GM12878 (cell line): ENCODE measurements at regions not wholly inside any gene's neighbourhood (a gene's known extent, or its start where the extent isn't known, plus 50 kb on each side); places are given as distances from the start of the nearest gene placed in this dataset.

ENCODE experiments used
- ATAC-seq: fragments of 200-7000 bp; cut with Tn5 transposase; 3 replicates; pipeline ENCODE4 v1.9.1; 2020; ENCODE audit warnings: mild to moderate bottlenecking, moderate library complexity
- BruUV-seq: library from RNA; stranded (reverse); fragments of 400-500 nt; replicated peaks from 2 replicates; lab custom pipeline; 2021; lab: Mats Ljungman, UMichigan
- CTCF ChIA-PET: fragments of 300-600 bp; sonication (Branson Sonifier 250); formaldehyde crosslinking; extraction: SDS; loops from one replicate; lab custom pipeline; 2021; ENCODE audit warnings: inconsistent platforms; lab: Yijun Ruan, JAX
- POLR2A ChIA-PET: fragments of 350-600 bp; formaldehyde crosslinking; extraction: SDS; loops from one replicate; lab custom pipeline; 2021; ENCODE audit warnings: inconsistent platforms; lab: Charles Lee
- RAD21 ChIA-PET: fragments of 300-600 bp; sonication (Branson Sonifier 250); formaldehyde crosslinking; loops from one replicate; lab custom pipeline; 2023; ENCODE audit warnings: antibody characterized with exemption; ENCODE audit not compliant: unreplicated experiment; lab: Charles Lee
- SMC1A ChIA-PET: fragments of 300-600 bp; sonication (Branson Sonifier 250); formaldehyde crosslinking; loops from one replicate; lab custom pipeline; 2023; ENCODE audit not compliant: unreplicated experiment, uncharacterized antibody; lab: Charles Lee
- DNase-seq: peaks from one replicate; pipeline ENCODE4 v3.0.0-alpha.2; 2011; ENCODE audit warnings: low read depth, low spot score
- FAIRE-seq: peaks from 3 replicates; lab custom pipeline; 2011; peaks lifted over from hg19 to GRCh38; lab: Jason Lieb, UNC
- H2AFZ ChIP-seq: 2 replicates; pipeline ENCODE4 v1.6.0; 2011; ENCODE audit warnings: low read depth, low read length, control low read depth; ENCODE audit not compliant: control insufficient read depth
- H3K27ac ChIP-seq: 2 replicates; pipeline ENCODE4 v1.5.1; 2011; ENCODE audit warnings: control low read depth; ENCODE audit not compliant: control insufficient read depth, insufficient read depth
- H3K27me3 ChIP-seq, 2 experiments: replicated peaks in 1 of 2; 2 replicates each; pipeline versions ENCODE4 v1.6.0 to v1.6.1; 2011; ENCODE audit warnings: low read length in 1 of 2; ENCODE audit not compliant: control insufficient read depth in 2 of 2, insufficient read depth in 2 of 2
- H3K36me3 ChIP-seq, 2 experiments: 2 replicates each; pipeline ENCODE4 v1.5.1; 2011; ENCODE audit warnings: low read length in 1 of 2; ENCODE audit not compliant: control insufficient read depth in 2 of 2, insufficient read depth in 2 of 2
- H3K4me1 ChIP-seq: 2 replicates; pipeline ENCODE4 v1.6.1; 2011; ENCODE audit warnings: mild to moderate bottlenecking, low read length, moderate library complexity, mixed read lengths; ENCODE audit not compliant: control insufficient read depth, insufficient read depth
- H3K4me2 ChIP-seq: 2 replicates; pipeline ENCODE4 v1.6.0; 2011; ENCODE audit warnings: control low read depth; ENCODE audit not compliant: control insufficient read depth, insufficient read depth
- H3K4me3 ChIP-seq: fragments of 200-600 bp; sonication (generic); 2 replicates; pipeline ENCODE4 v1.5.1; 2016
- H3K79me2 ChIP-seq: 2 replicates; pipeline ENCODE4 v1.6.0; 2011; ENCODE audit warnings: low read length; ENCODE audit not compliant: control insufficient read depth, insufficient read depth
- H3K9ac ChIP-seq: 2 replicates; pipeline ENCODE4 v1.8.0; 2011; ENCODE audit warnings: low read length, control low read depth, mixed read lengths; ENCODE audit not compliant: control insufficient read depth, insufficient read depth
- H3K9me3 ChIP-seq: replicated peaks from 3 replicates; pipeline ENCODE4 v1.5.1; 2011; ENCODE audit warnings: mild to moderate bottlenecking, low read length; ENCODE audit not compliant: control insufficient read depth, insufficient read depth
- H4K20me1 ChIP-seq: 2 replicates; pipeline ENCODE4 v1.6.0; 2011; ENCODE audit not compliant: control insufficient read depth, insufficient read depth
- ASH2L ChIP-seq: fragments of 300-600, 200-600 bp; sonication (generic); IDR thresholded peaks from 2 replicates; pipeline ENCODE4 v1.6.1; 2017; ENCODE audit warnings: low read depth, mild to moderate bottlenecking, borderline replicate concordance
- BCL11A ChIP-seq: IDR thresholded peaks from 2 replicates; pipeline ENCODE4 v1.6.1; 2011; ENCODE audit warnings: low read depth, low read length
- E2F8 ChIP-seq: fragments of 450-650 bp; IDR thresholded peaks from 2 replicates; pipeline ENCODE4 v1.6.1; 2018; ENCODE audit warnings: mild to moderate bottlenecking, low read depth, moderate library complexity; ENCODE audit not compliant: partially characterized antibody
- E4F1 ChIP-seq: fragments of 450-650 bp; IDR thresholded peaks from 2 replicates; pipeline ENCODE4 v1.6.1; 2018; ENCODE audit warnings: borderline replicate concordance, mild to moderate bottlenecking; ENCODE audit not compliant: partially characterized antibody
- EED ChIP-seq: sonication (generic); IDR thresholded peaks from 2 replicates; pipeline ENCODE4 v1.6.1; 2016; ENCODE audit warnings: antibody characterized with exemption, low read depth
- ESRRA ChIP-seq: IDR thresholded peaks from 2 replicates; pipeline ENCODE4 v1.6.1; 2012; ENCODE audit warnings: mild to moderate bottlenecking, low read length, improper control_type of control experiment
- ETV6 ChIP-seq, 2 experiments: fragments of 450-650 bp in 1 of 2; IDR thresholded peaks in 1 of 2; conservative IDR thresholded peaks in 1 of 2; 2 replicates each; pipeline ENCODE4 v1.6.1; 2014; ENCODE audit warnings: antibody characterized with exemption in 1 of 2, borderline replicate concordance in 1 of 2, low read depth in 1 of 2, mild to moderate bottlenecking in 1 of 2, moderate library complexity in 1 of 2
- NR2C1 ChIP-seq: fragments of 450-650 bp; IDR thresholded peaks from 2 replicates; pipeline ENCODE4 v1.6.1; 2017; ENCODE audit warnings: antibody characterized with exemption, mild to moderate bottlenecking, moderate library complexity
- POU2F2 ChIP-seq: IDR thresholded peaks from 3 replicates; pipeline ENCODE4 v1.6.1; 2011; ENCODE audit warnings: low read depth, mild to moderate bottlenecking, low read length, borderline replicate concordance
- RCOR1 ChIP-seq: conservative IDR thresholded peaks from 2 replicates; pipeline ENCODE4 v1.6.1; 2012; ENCODE audit warnings: low read depth, low read length, improper control_type of control experiment
- SMAD5 ChIP-seq: IDR thresholded peaks from 2 replicates; pipeline ENCODE4 v1.6.1; 2016; ENCODE audit warnings: antibody characterized with exemption, low read depth
- SP1 ChIP-seq: IDR thresholded peaks from one replicate; pipeline ENCODE4 v1.6.1; 2011; ENCODE audit warnings: low read depth, low read length
- TCF12 ChIP-seq: IDR thresholded peaks from 2 replicates; pipeline ENCODE4 v1.6.1; 2011; ENCODE audit warnings: low read depth, mild to moderate bottlenecking, low read length
- ZNF24 ChIP-seq: fragments of 450-650 bp; IDR thresholded peaks from 2 replicates; pipeline ENCODE4 v1.6.1; 2017; ENCODE audit warnings: antibody characterized with exemption, mild to moderate bottlenecking
- WGBS: methylation state at CpG from one replicate; pipeline ENCODE4 v1.1.6; 2016; ENCODE audit warnings: low lambda C conversion rate; ENCODE audit not compliant: insufficient replicate concordance, insufficient coverage; ENCODE audit errors: missing lambda C conversion rate; 5-methylcytosine and 5-hydroxymethylcytosine counted together
- in situ Hi-C: fragments of 300-500 bp; cut with MboI; formaldehyde crosslinking; loops from 9 replicates; pipeline ENCODE4 v1.14.3; 2018; ENCODE audit warnings: mixed read lengths
- intact Hi-C: fragments of 100-400 bp; cut with micrococcal nuclease; formaldehyde crosslinking; loops from one replicate; pipeline ENCODE4 v1.14.2; 2022; ENCODE audit not compliant: unreplicated experiment

GRCh38 chr10:2262878-2263277, 525.6 kb upstream of the ADARB2 start:
- no peak for ATAC-seq
- no peak overlapping the region for H3K9ac ChIP-seq
- no peak for TF ChIP-seq ASH2L
- no peak for TF ChIP-seq BCL11A
- no peak for TF ChIP-seq SMAD5
- TF ChIP-seq ESRRA: no peak
- no peak for TF ChIP-seq SP1
- no peak for TF ChIP-seq EED
- TF ChIP-seq NR2C1: no peak
- no peak for TF ChIP-seq POU2F2
- TF ChIP-seq E4F1: no peak
- TF ChIP-seq ETV6 (conservative IDR thresholded peaks at IDR 0.05 in 1 of 2, IDR thresholded peaks at IDR 0.05 in 1 of 2; ENCODE audit: borderline replicate concordance in 1 of 2, low read depth in 1 of 2): no peak
- no peak for TF ChIP-seq E2F8
- TF ChIP-seq ZNF24: no peak
- no peak for TF ChIP-seq TCF12
- TF ChIP-seq RCOR1: no peak
- H3K4me3 ChIP-seq: no peak overlapping the region
- intact Hi-C loops (no loop called here), in situ Hi-C loops (no loop called here)
- no peaks in the 10 kb centered on the region for H3K79me2 ChIP-seq
- H3K27ac ChIP-seq: no peak overlapping the region
- H3K4me1 ChIP-seq: no peaks in the 10 kb centered on the region
- ChIA-PET POLR2A (no interaction called here), SMC1A (no interaction called here), CTCF (no interaction called here), RAD21 (no interaction called here)
- DNase-seq: no peak
- H3K4me2 ChIP-seq: no peak overlapping the region
- BruUV-seq: no TSS peak
- no peak for FAIRE-seq
- no peaks in the 10 kb centered on the region for H3K36me3 ChIP-seq
- H3K27me3 ChIP-seq: no peaks in the 10 kb centered on the region
- WGBS: 59% methylated on average over 4 of the region's 4 CpGs
- no peaks in the 10 kb centered on the region for H3K9me3 ChIP-seq
- H2AFZ ChIP-seq: no peak overlapping the region
- no peaks in the 10 kb centered on the region for H4K20me1 ChIP-seq
